HCT116 (cell line): ENCODE measurements at regions not wholly inside any gene's neighbourhood (a gene's known extent, or its start where the extent isn't known, plus 50 kb on each side); places are given as distances from the start of the nearest gene placed in this dataset.

Source experiments
- ATAC-seq: fragments of 200-7000 bp; cut with Tn5 transposase; 2 replicates; pipeline ENCODE4 v1.9.1; 2020; ENCODE audit warnings: mild to moderate bottlenecking, moderate library complexity
- BruUV-seq: library from RNA; stranded (reverse); fragments of 400-500 nt; replicated peaks from 2 replicates; lab custom pipeline; 2021; lab: Mats Ljungman, UMichigan
- CTCF ChIA-PET: fragments of 300-600 bp; sonication (Branson Sonifier 250); formaldehyde crosslinking; loops from one replicate; lab custom pipeline; 2021; ENCODE audit warnings: antibody characterized with exemption; lab: Charles Lee
- POLR2A ChIA-PET: fragments of 300-600, 350-600 bp; sonication (Branson Sonifier 250); formaldehyde crosslinking; loops from one replicate; lab custom pipeline; 2021; ENCODE audit warnings: antibody characterized with exemption; lab: Charles Lee
- RAD21 ChIA-PET, 2 experiments: fragments of 300-600 bp; sonication (Branson Sonifier 250); formaldehyde crosslinking; loops; one replicate each; lab custom pipeline; 2023; ENCODE audit warnings: low total read pairs in 2 of 2; ENCODE audit not compliant: uncharacterized antibody in 2 of 2, unreplicated experiment in 2 of 2, low non-redundant PET in 1 of 2; lab: Charles Lee
- DNase-seq: peaks from one replicate; pipeline ENCODE4 v3.0.0-alpha.2; 2010; ENCODE audit warnings: low read depth, low spot score
- H2AFZ ChIP-seq: fragments of 200-600 bp; shearing (Covaris generic), sonication (generic); 2 replicates; pipeline ENCODE4 v1.6.1; 2017; ENCODE audit warnings: low read depth, mixed run types, mixed read lengths, antibody characterized with exemption, low read length; ENCODE audit not compliant: poor library complexity, severe bottlenecking
- H3K27ac ChIP-seq: 2 replicates; pipeline ENCODE4 v1.5.1; 2012; ENCODE audit warnings: low read depth, low read length
- H3K27me3 ChIP-seq: fragments of 200-600 bp; sonication (generic); 2 replicates; pipeline ENCODE4 v1.6.1; 2016; ENCODE audit warnings: mixed run types, low read length, mixed read lengths; ENCODE audit not compliant: insufficient read depth
- H3K36me3 ChIP-seq, 2 experiments: fragments of 200-500 bp in 1 of 2; fragments of 200-600 bp in 1 of 2; sonication (Bioruptor generic) in 1 of 2; sonication (generic) in 1 of 2; 2 replicates each; pipeline versions ENCODE4 v1.5.1 to v1.6.1; 2014 to 2016; ENCODE audit warnings: low read length in 2 of 2, inconsistent platforms in 1 of 2, mixed read lengths in 1 of 2, mixed run types in 1 of 2; ENCODE audit not compliant: insufficient read depth in 2 of 2, control insufficient read depth in 1 of 2
- H3K4me1 ChIP-seq, 2 experiments: fragments of 200-600 bp in 1 of 2; sonication (generic) in 1 of 2; 2 replicates each; pipeline versions ENCODE4 v1.5.1 to v1.6.1; 2012 to 2017; ENCODE audit warnings: low read length in 2 of 2, inconsistent platforms in 1 of 2, mild to moderate bottlenecking in 1 of 2, mixed read lengths in 1 of 2, mixed run types in 1 of 2, moderate library complexity in 1 of 2; ENCODE audit not compliant: insufficient read depth in 2 of 2, control insufficient read depth in 1 of 2
- H3K4me2 ChIP-seq: fragments of 200-600 bp; sonication (generic); 2 replicates; pipeline ENCODE4 v1.6.1; 2017; ENCODE audit warnings: mixed run types, low read length, mixed read lengths
- H3K4me3 ChIP-seq, 2 experiments: fragments of 200-600 bp in 1 of 2; sonication (generic) in 1 of 2; replicated peaks in 1 of 2; 2 replicates each; pipeline ENCODE4 v1.5.1; 2011 to 2016; ENCODE audit warnings: low read length in 2 of 2, control low read depth in 1 of 2, low read depth in 1 of 2, mild to moderate bottlenecking in 1 of 2, mixed read lengths in 1 of 2, mixed run types in 1 of 2
- H3K79me2 ChIP-seq: fragments of 200-600 bp; sonication (generic); 2 replicates; pipeline ENCODE4 v1.6.1; 2017; ENCODE audit warnings: mild to moderate bottlenecking, mixed run types, low read length, moderate library complexity, mixed read lengths; ENCODE audit not compliant: insufficient read depth
- H3K9ac ChIP-seq: fragments of 200-600 bp; sonication (generic); 2 replicates; pipeline ENCODE4 v1.6.1; 2016; ENCODE audit warnings: low read length, mixed read lengths
- H3K9me2 ChIP-seq: fragments of 200-600 bp; sonication (generic), shearing (Covaris generic); 2 replicates; pipeline ENCODE4 v1.6.1; 2017; ENCODE audit warnings: mixed run types, mild to moderate bottlenecking, moderate library complexity; ENCODE audit not compliant: insufficient read depth
- H3K9me3 ChIP-seq, 2 experiments: fragments of 200-500 bp in 1 of 2; fragments of 200-600 bp in 1 of 2; sonication (Bioruptor generic) in 1 of 2; sonication (generic) in 1 of 2; 2 replicates each; pipeline ENCODE4 v1.6.1; 2014 to 2017; ENCODE audit warnings: low read length in 2 of 2, mixed read lengths in 2 of 2, inconsistent platforms in 1 of 2, low read depth in 1 of 2, mild to moderate bottlenecking in 1 of 2, mixed run types in 1 of 2, moderate library complexity in 1 of 2; ENCODE audit not compliant: control insufficient read depth in 1 of 2, insufficient read depth in 1 of 2
- H4K20me1 ChIP-seq: fragments of 200-600 bp; sonication (generic), shearing (Covaris generic); 2 replicates; pipeline ENCODE4 v1.6.1; 2017; ENCODE audit warnings: mixed run types, mild to moderate bottlenecking, moderate library complexity; ENCODE audit not compliant: insufficient read depth
- CEBPB ChIP-seq: IDR thresholded peaks from 2 replicates; pipeline ENCODE4 v1.6.1; 2012; ENCODE audit warnings: low read depth
- EGR1 ChIP-seq: IDR thresholded peaks from 2 replicates; pipeline ENCODE4 v1.6.1; 2012; ENCODE audit warnings: low read depth
- JUND ChIP-seq: IDR thresholded peaks from 2 replicates; pipeline ENCODE4 v1.6.1; 2012
- POLR2AphosphoS5 ChIP-seq: IDR thresholded peaks from 2 replicates; pipeline ENCODE4 v1.6.1; 2011; ENCODE audit warnings: mild to moderate bottlenecking, low read depth, low read length, moderate library complexity
- RAD21 ChIP-seq: IDR thresholded peaks from 2 replicates; pipeline ENCODE4 v1.6.1; 2012; ENCODE audit warnings: low read depth, mild to moderate bottlenecking
- YY1 ChIP-seq: IDR thresholded peaks from 2 replicates; pipeline ENCODE4 v1.6.1; 2011; ENCODE audit warnings: low read length, low read depth, moderate library complexity, mild to moderate bottlenecking; ENCODE audit not compliant: insufficient replicate concordance; ENCODE audit errors: extremely low read depth
- intact Hi-C: fragments of 100-400 bp; cut with micrococcal nuclease; formaldehyde crosslinking; loops from 2 replicates; pipeline ENCODE4 v1.10.0; 2022
- TF ChIP-seq, protein P1 (sequence below): IDR thresholded peaks from 2 replicates; pipeline ENCODE4 v1.6.1; 2012

DNA sequence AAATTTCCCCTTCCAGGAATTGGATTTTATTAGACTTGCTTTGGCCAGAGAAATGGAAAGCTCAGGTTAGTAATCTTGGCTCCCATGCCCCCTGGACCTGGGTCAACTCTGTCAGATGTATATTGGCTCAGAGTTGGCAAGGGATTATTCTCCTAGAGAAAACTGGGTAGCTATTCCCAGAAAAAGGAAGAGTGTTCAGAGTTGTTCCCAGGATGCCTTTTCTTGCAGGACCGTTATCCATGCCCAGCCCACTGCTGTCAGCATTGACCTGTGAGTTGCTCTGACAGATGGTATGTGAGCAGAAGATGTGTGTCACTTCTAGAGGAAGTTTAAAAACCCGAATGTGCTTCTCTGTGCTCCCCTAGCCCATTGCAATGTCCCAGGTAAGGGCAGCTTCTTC is 509.9 kb upstream of the ZFP42 start:
- Histone ChIP-seq H4K20me1 (no peaks in the 10 kb centered on the region), H2AFZ (no peak overlapping the region), H3K4me2 (no peak overlapping the region), H3K36me3 (no peaks in the 10 kb centered on the region), H3K9me3 (no peaks in the 10 kb centered on the region), H3K9ac (no peak overlapping the region), H3K79me2 (no peaks in the 10 kb centered on the region), H3K4me1 (no peaks in the 10 kb centered on the region), H3K27ac (no peak overlapping the region), H3K27me3 (no peaks in the 10 kb centered on the region), H3K4me3 (no peak overlapping the region), H3K9me2 (no peaks in the 10 kb centered on the region)
- ATAC-seq: no peak
- ChIA-PET RAD21 (no interaction called here), POLR2A (no interaction called here), CTCF (no interaction called here)
- intact Hi-C loops: no loop called here
- no peak for DNase-seq
- TF ChIP-seq POLR2AphosphoS5 (no peak), JUND (no peak), EGR1 (no peak)
- no TSS peak for BruUV-seq

DNA sequence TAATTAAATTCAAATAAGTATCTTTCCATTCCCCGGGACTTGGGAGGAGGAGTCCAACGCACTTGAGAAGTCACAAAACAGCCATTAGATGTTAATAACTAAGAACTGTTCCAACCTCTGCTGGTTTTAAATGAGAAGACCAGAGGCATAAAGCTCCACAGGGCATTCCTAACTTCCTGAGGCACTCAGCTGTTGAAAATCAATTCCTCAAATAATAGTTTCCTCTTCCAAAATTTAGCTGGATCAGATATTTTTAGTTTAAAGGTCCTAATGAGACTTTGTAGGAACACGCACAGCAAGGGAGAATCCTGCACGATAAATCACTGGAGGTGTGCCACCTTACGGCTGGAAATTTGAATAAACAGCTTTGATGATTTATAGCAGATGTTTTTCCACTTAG is 504.3 kb upstream of the ZFP42 start:
- intact Hi-C loops: no loop called here
- H3K9ac ChIP-seq: no peak overlapping the region
- TF ChIP-seq, protein P1, sequence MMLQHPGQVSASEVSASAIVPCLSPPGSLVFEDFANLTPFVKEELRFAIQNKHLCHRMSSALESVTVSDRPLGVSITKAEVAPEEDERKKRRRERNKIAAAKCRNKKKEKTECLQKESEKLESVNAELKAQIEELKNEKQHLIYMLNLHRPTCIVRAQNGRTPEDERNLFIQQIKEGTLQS: no peak
- TF ChIP-seq RAD21 (no peak), YY1 (no peak), CEBPB (no peak)
- no peak overlapping the region for H2AFZ ChIP-seq
- POLR2A ChIA-PET: no interaction called here
- no peak overlapping the region for H3K4me2 ChIP-seq
- BruUV-seq: no TSS peak
- ATAC-seq (no peak), DNase-seq (no peak)
- CTCF ChIA-PET: no interaction called here
- no peaks in the 10 kb centered on the region for H3K9me3 ChIP-seq
- RAD21 ChIA-PET: no interaction called here
- H3K79me2 ChIP-seq: no peaks in the 10 kb centered on the region
- no peaks in the 10 kb centered on the region for H3K36me3 ChIP-seq
- no peaks in the 10 kb centered on the region for H4K20me1 ChIP-seq
- no peaks in the 10 kb centered on the region for H3K9me2 ChIP-seq
- H3K27me3 ChIP-seq: no peaks in the 10 kb centered on the region
- no peak overlapping the region for H3K27ac ChIP-seq
- H3K4me1 ChIP-seq: no peaks in the 10 kb centered on the region
- H3K4me3 ChIP-seq: no peak overlapping the region
